IPS-18c (cell line): ENCODE measurements at regions not wholly inside any gene's neighbourhood (a gene's known extent, or its start where the extent isn't known, plus 50 kb on each side); places are given as distances from the start of the nearest gene placed in this dataset.

Source experiments
- H3K4me3 ChIP-seq: 2 replicates; pipeline ENCODE4 v1.7.0; 2013; ENCODE audit warnings: low read depth, mild to moderate bottlenecking, low read length, moderate library complexity; ENCODE audit not compliant: insufficient read depth
- H3K9me3 ChIP-seq: one replicate; pipeline ENCODE4 v1.6.1; 2013; ENCODE audit warnings: mild to moderate bottlenecking, low read length, moderate library complexity; ENCODE audit not compliant: control insufficient read depth, insufficient read depth

GRCh38 chr1:163406772-163407171, 85.0 kb downstream of the NUF2 start:
- H3K4me3 ChIP-seq: no peak overlapping the region
- peaks cover 2% of the 10 kb centered on the region for H3K9me3 ChIP-seq

DNA sequence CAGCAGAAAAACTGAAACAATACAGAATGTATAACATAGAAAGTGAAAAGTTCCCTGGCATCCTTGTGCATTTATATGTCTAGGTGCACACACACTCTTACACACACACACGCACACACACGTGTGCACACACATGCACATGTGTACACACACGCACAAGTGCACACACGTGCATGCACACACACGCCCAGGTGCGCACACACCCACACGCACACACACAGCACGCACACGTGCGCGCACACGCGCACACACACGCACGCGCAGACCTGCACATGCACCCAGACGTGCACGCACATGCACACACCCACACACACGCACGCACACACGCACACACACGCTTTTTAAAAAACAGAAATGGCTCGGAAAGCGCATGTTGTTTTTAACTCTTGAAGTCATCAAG, 86.5 kb downstream of the NUF2 start:
- peaks cover 2% of the 10 kb centered on the region for H3K9me3 ChIP-seq
- no peak overlapping the region for H3K4me3 ChIP-seq

DNA sequence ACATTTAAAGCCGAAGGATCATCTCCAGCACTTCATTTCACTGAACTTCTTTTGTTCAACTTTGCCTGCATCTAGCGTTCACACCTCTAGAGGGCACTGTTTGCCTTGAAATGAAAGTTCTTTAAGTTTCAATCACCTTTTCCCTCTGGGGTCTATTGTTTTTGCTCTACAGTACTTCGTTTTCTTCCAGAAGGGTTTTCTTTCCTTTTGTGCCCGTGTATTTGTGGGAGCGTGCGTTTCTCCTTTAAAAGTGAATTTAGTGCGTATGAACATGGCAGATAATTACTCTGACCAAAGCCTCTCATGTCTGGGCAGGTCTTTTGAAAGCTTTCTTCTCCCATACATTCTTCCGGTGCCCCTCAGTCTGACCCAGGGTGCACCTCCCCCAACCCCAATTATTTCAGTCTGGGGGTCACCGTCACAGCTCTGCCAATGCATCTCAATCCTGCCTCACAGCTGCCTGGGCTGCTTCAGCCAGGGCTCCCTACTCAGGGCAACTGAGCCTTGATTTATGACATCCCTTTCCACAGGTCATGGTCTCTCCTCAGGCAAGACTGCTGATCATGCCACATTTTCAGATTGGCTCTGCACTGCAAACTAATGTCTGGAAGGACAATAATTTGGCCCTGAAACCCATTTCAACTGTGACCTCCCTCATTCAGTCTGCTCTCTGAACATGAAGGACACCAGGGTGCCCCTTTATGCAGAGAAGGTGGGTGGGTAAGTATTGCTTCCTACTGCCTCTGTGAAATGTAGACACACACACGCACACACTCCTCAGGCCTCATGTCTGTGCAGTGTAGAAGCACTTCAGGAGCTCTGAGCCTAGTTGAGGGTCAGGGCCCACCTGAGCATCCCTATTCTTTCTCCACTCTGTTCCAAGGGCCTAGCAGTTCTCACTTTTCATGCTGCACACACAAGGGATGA, 88.6 kb downstream of the NUF2 start:
- H3K9me3 ChIP-seq: peaks cover 2% of the 10 kb centered on the region
- H3K4me3 ChIP-seq: no peak overlapping the region

DNA sequence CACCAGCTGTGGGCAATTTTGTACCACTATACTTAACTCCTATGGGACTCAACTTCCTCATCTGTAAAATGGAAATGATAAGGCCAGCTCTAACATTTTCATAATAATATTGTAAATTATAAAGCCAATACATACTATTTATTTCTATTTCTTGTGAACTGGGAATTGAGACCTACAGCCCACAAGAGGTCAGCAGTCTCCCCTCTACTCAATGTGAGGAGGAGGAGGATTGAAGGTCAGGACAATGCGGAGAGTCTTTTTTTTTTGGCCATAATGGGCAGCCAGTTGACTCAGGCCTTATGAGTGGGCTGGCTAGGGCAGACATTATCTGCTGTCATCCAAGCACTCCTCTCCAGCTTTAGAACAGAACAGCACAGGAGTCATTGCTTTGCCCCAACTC, 90.5 kb downstream of the NUF2 start:
- H3K4me3 ChIP-seq: no peak overlapping the region
- H3K9me3 ChIP-seq: no peaks in the 10 kb centered on the region

GRCh38 chr1:163414778-163415177, 93.0 kb downstream of the NUF2 start:
- no peaks in the 10 kb centered on the region for H3K9me3 ChIP-seq

GRCh38 chr1:163421701-163422100, 99.9 kb downstream of the NUF2 start:
- no peak overlapping the region for H3K4me3 ChIP-seq

More at GRCh38 chr1:163414778-163415177, 93.0 kb downstream of the NUF2 start:
- H3K4me3 ChIP-seq: no peak overlapping the region

GRCh38 chr1:163422738-163423404, 101.1 kb downstream of the NUF2 start:
- Histone ChIP-seq H3K9me3 (no peaks in the 10 kb centered on the region), H3K4me3 (no peak overlapping the region)

More at GRCh38 chr1:163421701-163422100, 99.9 kb downstream of the NUF2 start:
- no peaks in the 10 kb centered on the region for H3K9me3 ChIP-seq

DNA sequence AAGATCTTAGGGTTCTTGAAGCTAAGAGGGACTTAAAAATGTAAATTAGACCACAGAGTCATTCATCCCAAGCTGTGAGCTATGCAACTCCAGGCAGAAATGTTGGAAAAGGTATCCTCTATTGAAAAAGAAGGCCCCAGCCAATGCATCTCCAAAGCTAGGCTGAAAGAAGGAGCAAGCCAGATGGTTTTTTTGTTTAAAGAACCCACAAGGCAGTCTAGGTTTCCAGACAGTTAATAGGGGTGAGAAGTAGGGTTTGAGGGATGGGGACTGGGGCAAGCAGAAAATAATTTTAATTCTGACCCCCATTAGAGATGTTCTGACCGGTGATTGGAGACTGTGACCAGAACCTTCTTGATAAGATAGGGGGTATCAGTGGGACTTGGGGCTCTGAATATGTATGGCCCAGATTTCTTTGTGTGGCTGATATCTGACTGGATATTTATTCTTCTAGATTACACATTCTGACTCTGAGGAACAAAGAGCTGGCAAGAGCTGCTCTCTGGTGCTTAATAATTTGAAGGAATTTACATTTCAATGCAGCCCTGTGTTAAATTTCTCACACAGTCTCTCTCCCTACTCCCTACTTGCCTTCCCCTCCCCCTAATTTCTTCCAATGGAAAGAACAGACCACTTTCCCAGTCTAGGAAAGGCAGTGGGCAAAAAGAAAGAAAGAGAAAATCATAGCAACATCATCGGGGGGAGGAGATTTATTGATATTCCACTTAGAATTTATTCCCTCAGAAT, 104.9 kb downstream of the NUF2 start:
- Histone ChIP-seq H3K9me3 (no peaks in the 10 kb centered on the region), H3K4me3 (no peak overlapping the region)

- H3K9me3 ChIP-seq: no peaks in the 10 kb centered on the region
- no peak overlapping the region for H3K4me3 ChIP-seq
Observed at GRCh38 chr1:163427279-163427678, 105.5 kb downstream of the NUF2 start.

- H3K4me3 ChIP-seq: no peak overlapping the region
- H3K9me3 ChIP-seq: no peaks in the 10 kb centered on the region
Observed at GRCh38 chr1:163436140-163436812, 114.5 kb downstream of the NUF2 start.

- H3K4me3 ChIP-seq: no peak overlapping the region
- H3K9me3 ChIP-seq: no peaks in the 10 kb centered on the region
Observed at GRCh38 chr1:163439471-163439870, 117.7 kb downstream of the NUF2 start.

- H3K9me3 ChIP-seq: no peaks in the 10 kb centered on the region
- no peak overlapping the region for H3K4me3 ChIP-seq
Observed at GRCh38 chr1:163440090-163440489, 118.3 kb downstream of the NUF2 start.

GRCh38 chr1:163442231-163442879, 120.6 kb downstream of the NUF2 start:
- no peak overlapping the region for H3K4me3 ChIP-seq
- H3K9me3 ChIP-seq: no peaks in the 10 kb centered on the region

DNA sequence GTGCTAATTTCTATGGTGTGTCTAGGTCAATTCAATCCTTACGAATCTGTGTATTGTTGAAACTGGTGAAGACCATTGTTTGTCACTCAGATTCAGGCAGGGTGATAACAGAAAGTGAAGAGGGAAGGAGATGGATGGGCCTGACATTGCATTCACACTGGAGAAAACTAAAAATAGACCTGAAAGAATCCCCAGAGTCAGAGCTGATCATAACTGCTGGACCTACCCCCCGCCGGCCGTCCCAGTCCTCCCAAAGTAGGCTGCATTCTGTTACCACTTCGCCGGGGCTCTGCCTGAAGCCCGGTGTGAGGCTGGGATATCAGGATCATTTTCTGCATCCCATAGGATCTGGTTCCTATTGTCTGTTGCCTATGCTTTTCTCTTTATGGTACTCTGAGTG, 121.1 kb downstream of the NUF2 start:
- H3K4me3 ChIP-seq: no peak overlapping the region; the same call in 1 of the 2 replicates
- H3K9me3 ChIP-seq: no peaks in the 10 kb centered on the region

DNA sequence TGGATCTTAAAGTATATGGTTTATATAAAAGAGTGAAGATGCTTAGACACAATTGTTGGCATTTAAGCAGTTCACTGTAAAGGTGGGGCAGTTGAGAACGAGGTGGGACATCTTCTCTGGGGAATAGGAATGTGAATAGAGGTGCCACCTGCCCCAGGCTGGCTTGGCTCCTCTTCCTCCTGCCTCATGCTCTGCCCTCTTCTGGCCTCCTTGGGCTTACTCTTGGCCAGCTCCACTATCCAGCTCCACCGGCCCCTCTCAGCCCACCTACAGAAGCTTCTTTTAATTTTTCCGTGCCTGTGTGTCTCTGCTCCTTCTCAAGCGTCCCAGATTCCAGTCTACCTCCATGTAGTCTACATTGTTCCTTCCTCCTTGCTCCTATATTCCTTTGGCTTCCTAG, 122.1 kb downstream of the NUF2 start:
- H3K4me3 ChIP-seq: no peak overlapping the region
- no peaks in the 10 kb centered on the region for H3K9me3 ChIP-seq

DNA sequence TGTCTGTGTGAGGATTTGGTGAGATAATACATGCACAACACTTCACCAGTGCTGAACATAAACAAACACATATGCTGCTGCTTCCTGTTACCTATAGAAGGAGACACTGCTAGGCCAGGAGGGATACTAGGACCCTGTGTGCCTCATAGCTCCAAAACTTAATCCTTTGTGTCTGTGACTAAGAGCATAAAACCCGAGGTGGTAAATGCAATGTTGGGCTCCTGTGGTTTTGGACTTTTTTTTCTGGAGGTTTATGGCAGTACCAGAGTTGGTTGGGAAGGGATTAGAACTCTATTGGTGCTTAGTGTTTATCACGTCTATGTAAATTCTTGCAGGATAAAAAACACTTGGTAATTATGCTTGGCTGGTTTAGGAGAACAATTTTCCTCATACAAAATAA, 122.9 kb downstream of the NUF2 start:
- H3K4me3 ChIP-seq: no peak overlapping the region
- no peaks in the 10 kb centered on the region for H3K9me3 ChIP-seq

DNA sequence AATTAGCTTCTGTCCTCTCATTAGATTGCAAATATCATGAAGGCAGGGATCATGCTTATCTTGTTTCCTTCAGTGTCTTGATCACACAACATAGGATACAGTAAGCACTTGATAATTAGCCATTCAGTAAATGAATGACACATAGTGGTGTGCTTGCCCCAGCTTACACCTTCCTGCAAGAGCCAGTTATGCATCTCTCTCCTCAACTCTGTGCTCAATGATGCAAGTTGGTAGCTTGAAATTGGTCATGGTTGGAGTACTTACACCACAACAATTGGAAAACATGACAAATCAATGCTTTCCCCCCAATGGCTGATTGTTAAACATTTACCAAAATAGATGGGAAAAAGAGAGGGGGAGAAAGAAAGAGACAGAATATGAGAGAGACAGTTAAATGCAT, 129.2 kb downstream of the NUF2 start:
- Histone ChIP-seq H3K9me3 (no peaks in the 10 kb centered on the region), H3K4me3 (no peak overlapping the region)
